ENCODE measurements at regions not wholly inside any gene's neighbourhood (a gene's known extent, or its start where the extent isn't known, plus 50 kb on each side); places are given as distances from the start of the nearest gene placed in this dataset.

GRCh38 chr10:125555743-125556142 is 127.2 kb downstream of the TEX36 start:
- Histone ChIP-seq H3K27ac (ENCODE audit: low read depth, low read length) (no peak overlapping the region), H3K4me2 (ENCODE audit: low read length) (no peak overlapping the region), H2AFZ (ENCODE audit: low read depth, low read length, poor library complexity, severe bottlenecking) (no peak overlapping the region), H3K9me3 (ENCODE audit: control insufficient read depth in 1 of 2, insufficient read depth in 1 of 2, low read depth in 1 of 2, low read length in 2 of 2) (no peaks in the 10 kb centered on the region), H4K20me1 (ENCODE audit: insufficient read depth) (no peaks in the 10 kb centered on the region), H3K27me3 (ENCODE audit: insufficient read depth, low read length) (peaks cover 82% of the 10 kb centered on the region), H3K4me1 (ENCODE audit: control insufficient read depth in 1 of 2, insufficient read depth in 2 of 2, low read length in 2 of 2) (no peaks in the 10 kb centered on the region), H3K79me2 (ENCODE audit: insufficient read depth, low read length) (no peaks in the 10 kb centered on the region), H3K9ac (ENCODE audit: low read length) (no peak overlapping the region), H3K36me3 (ENCODE audit: control insufficient read depth in 1 of 2, insufficient read depth in 2 of 2, low read length in 2 of 2) (no peaks in the 10 kb centered on the region), H3K9me2 (ENCODE audit: insufficient read depth) (no peaks in the 10 kb centered on the region), H3K4me3 (replicated peaks in 1 of 2; ENCODE audit: low read depth in 1 of 2, low read length in 2 of 2) (no peak overlapping the region)
- intact Hi-C loops (cut with micrococcal nuclease) = no loop called here
- no peak for TF ChIP-seq EZH2 (IDR thresholded peaks at IDR 0.05)
- TF ChIP-seq SIN3A (IDR thresholded peaks at IDR 0.05; ENCODE audit: low read depth) = no peak
- no peak for TF ChIP-seq CBX3 (IDR thresholded peaks at IDR 0.05; ENCODE audit: low read depth)
- TF ChIP-seq FOSL1 (IDR thresholded peaks at IDR 0.05; ENCODE audit: low read depth) = no peak
- no peak for TF ChIP-seq EZH2phosphoT487 (IDR thresholded peaks at IDR 0.05; ENCODE audit: borderline replicate concordance)
- TF ChIP-seq CEBPB (IDR thresholded peaks at IDR 0.05; ENCODE audit: low read depth) = no peak
- no peak for TF ChIP-seq JUND (IDR thresholded peaks at IDR 0.05)
- TF ChIP-seq RAD21 (IDR thresholded peaks at IDR 0.05; ENCODE audit: low read depth) = no peak
- no peak for TF ChIP-seq POLR2A (IDR thresholded peaks at IDR 0.05; ENCODE audit: borderline replicate concordance, extremely low read depth, insufficient read depth, insufficient read length)
- ChIA-PET RAD21 (ENCODE audit: low non-redundant PET in 1 of 2, low total read pairs in 2 of 2, uncharacterized antibody in 2 of 2, unreplicated experiment in 2 of 2) (no interaction called here), POLR2A (no interaction called here), CTCF (no interaction called here)
- DNase-seq (ENCODE audit: low read depth, low spot score) (no peak), ATAC-seq (no peak)
- BruUV-seq (replicated peaks) = no TSS peak

DNA sequence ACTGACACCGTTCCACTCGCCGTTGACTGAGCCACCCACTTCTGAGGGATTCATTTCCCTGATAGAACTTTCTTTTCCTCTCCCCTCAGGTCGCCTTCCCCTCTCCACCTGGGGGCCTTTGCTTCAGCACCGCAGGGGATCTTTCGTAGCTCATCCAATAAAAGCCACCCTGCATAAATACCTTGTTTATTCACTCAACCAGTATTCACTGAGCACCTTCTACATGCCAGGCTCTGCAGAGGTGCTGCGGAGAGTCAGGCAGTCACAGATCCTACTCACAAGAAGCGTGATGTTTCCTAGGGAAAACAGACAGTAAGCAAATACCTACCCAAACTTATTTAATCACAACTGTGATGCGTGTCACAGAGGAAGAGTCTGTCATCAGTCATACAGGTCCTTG is 127.7 kb downstream of the TEX36 start:
- no peaks in the 10 kb centered on the region for H4K20me1 ChIP-seq (ENCODE audit: insufficient read depth)
- intact Hi-C loops (cut with micrococcal nuclease) = no loop called here
- H2AFZ ChIP-seq (ENCODE audit: low read depth, low read length, poor library complexity, severe bottlenecking) = no peak overlapping the region
- CTCF ChIA-PET = no interaction called here
- no peaks in the 10 kb centered on the region for H3K4me1 ChIP-seq (ENCODE audit: control insufficient read depth in 1 of 2, insufficient read depth in 2 of 2, low read length in 2 of 2)
- no peaks in the 10 kb centered on the region for H3K79me2 ChIP-seq (ENCODE audit: insufficient read depth, low read length)
- no peak overlapping the region for H3K4me3 ChIP-seq (replicated peaks in 1 of 2; ENCODE audit: low read depth in 1 of 2, low read length in 2 of 2)
- POLR2A ChIA-PET = no interaction called here
- DNase-seq (ENCODE audit: low read depth, low spot score) (no peak), ATAC-seq (no peak)
- H3K36me3 ChIP-seq (ENCODE audit: control insufficient read depth in 1 of 2, insufficient read depth in 2 of 2, low read length in 2 of 2) = no peaks in the 10 kb centered on the region
- no TSS peak for BruUV-seq (replicated peaks)
- H3K4me2 ChIP-seq (ENCODE audit: low read length) = no peak overlapping the region
- no peak overlapping the region for H3K9ac ChIP-seq (ENCODE audit: low read length)
- no peak for TF ChIP-seq ZFX (IDR thresholded peaks at IDR 0.05)
- no peak for TF ChIP-seq FOSL1 (IDR thresholded peaks at IDR 0.05; ENCODE audit: low read depth)
- no peaks in the 10 kb centered on the region for H3K9me3 ChIP-seq (ENCODE audit: control insufficient read depth in 1 of 2, insufficient read depth in 1 of 2, low read depth in 1 of 2, low read length in 2 of 2)
- H3K9me2 ChIP-seq (ENCODE audit: insufficient read depth) = no peaks in the 10 kb centered on the region
- H3K27ac ChIP-seq (ENCODE audit: low read depth, low read length) = no peak overlapping the region
- peaks cover 82% of the 10 kb centered on the region for H3K27me3 ChIP-seq (ENCODE audit: insufficient read depth, low read length)
- RAD21 ChIA-PET (ENCODE audit: low non-redundant PET in 1 of 2, low total read pairs in 2 of 2, uncharacterized antibody in 2 of 2, unreplicated experiment in 2 of 2) = no interaction called here

Measured in HCT116 (cell line).